ENCODE measurements at regions not wholly inside any gene's neighbourhood (a gene's known extent, or its start where the extent isn't known, plus 50 kb on each side); places are given as distances from the start of the nearest gene placed in this dataset.

GRCh38 chr13:90541346-90541745, 806.1 kb upstream of the MIR17HG start:
- H3K36me3 ChIP-seq, result no peaks in the 10 kb centered on the region
- Mint-ChIP-seq H3K4me1 (peaks cover 11% of the 10 kb centered on the region), H3K36me3 (peaks cover 4% of the 10 kb centered on the region), H3K27ac (no peak overlapping the region), H3K27me3 (ENCODE audit: insufficient read depth, low read depth) (no peaks in the 10 kb centered on the region), H3K9me3 (peaks cover 33% of the 10 kb centered on the region), H3K4me3 (no peak overlapping the region)
- no peak overlapping the region for H3K9ac ChIP-seq
- no peaks in the 10 kb centered on the region for H3K4me1 ChIP-seq
- no peak for TF ChIP-seq EZH2phosphoT487 (IDR thresholded peaks at IDR 0.05)
- TF ChIP-seq CTCF (IDR thresholded peaks at IDR 0.05), result no peak
- no peak for TF ChIP-seq EZH2 (IDR thresholded peaks at IDR 0.05)
- no peaks in the 10 kb centered on the region for H3K27me3 ChIP-seq
- no peaks in the 10 kb centered on the region for H3F3A ChIP-seq (ENCODE audit: low read depth)
- no peak overlapping the region for H3K4me3 ChIP-seq
- H3K4me2 ChIP-seq, result no peak overlapping the region
- no peak overlapping the region for H3K27ac ChIP-seq
- DNase-seq (ENCODE audit: low spot score), result no peak
- H3K79me2 ChIP-seq (ENCODE audit: low read depth), result no peaks in the 10 kb centered on the region
- no peaks in the 10 kb centered on the region for H4K20me1 ChIP-seq (ENCODE audit: low read depth)
- H2AFZ ChIP-seq (replicated peaks), result no peak overlapping the region
- H3K9me3 ChIP-seq (ENCODE audit: low read depth), result no peaks in the 10 kb centered on the region

- Histone ChIP-seq H3K36me3 (no peaks in the 10 kb centered on the region), H3K4me2 (no peak overlapping the region), H3K27me3 (no peaks in the 10 kb centered on the region), H2AFZ (replicated peaks) (no peak overlapping the region), H3K9ac (no peak overlapping the region), H3K9me3 (ENCODE audit: low read depth) (no peaks in the 10 kb centered on the region), H4K20me1 (ENCODE audit: low read depth) (no peaks in the 10 kb centered on the region), H3K4me1 (no peaks in the 10 kb centered on the region), H3K4me3 (no peak overlapping the region), H3F3A (ENCODE audit: low read depth) (no peaks in the 10 kb centered on the region), H3K79me2 (ENCODE audit: low read depth) (no peaks in the 10 kb centered on the region), H3K27ac (no peak overlapping the region)
- Mint-ChIP-seq H3K9me3 (peaks cover 49% of the 10 kb centered on the region), H3K27ac (no peak overlapping the region), H3K4me3 (no peak overlapping the region), H3K27me3 (ENCODE audit: insufficient read depth, low read depth) (no peaks in the 10 kb centered on the region), H3K36me3 (peaks cover 6% of the 10 kb centered on the region), H3K4me1 (peaks cover 11% of the 10 kb centered on the region)
- DNase-seq (ENCODE audit: low spot score), result no peak
- TF ChIP-seq EZH2phosphoT487 (IDR thresholded peaks at IDR 0.05), result no peak
- no peak for TF ChIP-seq CTCF (IDR thresholded peaks at IDR 0.05)
- TF ChIP-seq EZH2 (IDR thresholded peaks at IDR 0.05), result no peak
Observed at GRCh38 chr13:90542959-90543505, 804.5 kb upstream of the MIR17HG start.

- no peaks in the 10 kb centered on the region for H3F3A ChIP-seq (ENCODE audit: low read depth)
- TF ChIP-seq CTCF (IDR thresholded peaks at IDR 0.05) (no peak), EZH2phosphoT487 (IDR thresholded peaks at IDR 0.05) (no peak), EZH2 (IDR thresholded peaks at IDR 0.05) (no peak)
- Mint-ChIP-seq H3K27me3 (ENCODE audit: insufficient read depth, low read depth) (no peaks in the 10 kb centered on the region), H3K36me3 (peaks cover 6% of the 10 kb centered on the region), H3K4me3 (no peak overlapping the region), H3K4me1 (peaks cover 11% of the 10 kb centered on the region), H3K27ac (no peak overlapping the region), H3K9me3 (peaks cover 39% of the 10 kb centered on the region)
- DNase-seq (ENCODE audit: low spot score), result no peak
- no peaks in the 10 kb centered on the region for H3K4me1 ChIP-seq
- no peaks in the 10 kb centered on the region for H3K79me2 ChIP-seq (ENCODE audit: low read depth)
- H3K27me3 ChIP-seq, result no peaks in the 10 kb centered on the region
- H2AFZ ChIP-seq (replicated peaks), result no peak overlapping the region
- H4K20me1 ChIP-seq (ENCODE audit: low read depth), result no peaks in the 10 kb centered on the region
- no peak overlapping the region for H3K4me3 ChIP-seq
- H3K36me3 ChIP-seq, result no peaks in the 10 kb centered on the region
- H3K9ac ChIP-seq, result no peak overlapping the region
- no peak overlapping the region for H3K4me2 ChIP-seq
- H3K27ac ChIP-seq, result no peak overlapping the region
- H3K9me3 ChIP-seq (ENCODE audit: low read depth), result no peaks in the 10 kb centered on the region
Observed at GRCh38 chr13:90545070-90545840, 802.2 kb upstream of the MIR17HG start.

Data from neural progenitor cell (in vitro differentiated cells).